Liver (tissue), 3 donors: ENCODE measurements at regions not wholly inside any gene's neighbourhood (a gene's known extent, or its start where the extent isn't known, plus 50 kb on each side); places are given as distances from the start of the nearest gene placed in this dataset.

Experiments used
- EGR1 ChIP-seq, 2 donors: IDR thresholded peaks; 2 replicates each; pipeline ENCODE4 v1.6.1; 2016 to 2018; ENCODE audit warnings: antibody characterized with exemption in 2 of 2, low read depth in 2 of 2
- NR2F2 ChIP-seq: IDR thresholded peaks from 2 replicates; pipeline ENCODE4 v1.6.1; 2016; ENCODE audit warnings: antibody characterized with exemption
- RAD21 ChIP-seq, 2 donors: IDR thresholded peaks; 2 replicates each; pipeline ENCODE4 v1.6.1; 2016; ENCODE audit warnings: antibody characterized with exemption in 2 of 2, mild to moderate bottlenecking in 2 of 2
- SP1 ChIP-seq: IDR thresholded peaks from 2 replicates; pipeline ENCODE4 v1.6.1; 2018; ENCODE audit warnings: antibody characterized with exemption, mild to moderate bottlenecking
- TAF1 ChIP-seq: conservative IDR thresholded peaks from 2 replicates; pipeline ENCODE4 v1.6.1; 2016; ENCODE audit warnings: antibody characterized with exemption, mild to moderate bottlenecking
- TF ChIP-seq, protein P1 (sequence below): fragments of 150-350 bp; IDR thresholded peaks from 2 replicates; pipeline ENCODE4 v1.5.1; 2017; ENCODE audit warnings: improper control_type of control experiment, low read depth, low read length; ENCODE audit not compliant: missing input control
- TF ChIP-seq, protein P2 (sequence below): IDR thresholded peaks from 2 replicates; pipeline ENCODE4 v1.6.1; 2016; ENCODE audit warnings: antibody characterized with exemption
- TF ChIP-seq, protein P3 (sequence below): IDR thresholded peaks from 2 replicates; pipeline ENCODE4 v1.6.1; 2016; ENCODE audit warnings: antibody characterized with exemption
- donor health status: healthy.
- donor health status: healthy.

DNA sequence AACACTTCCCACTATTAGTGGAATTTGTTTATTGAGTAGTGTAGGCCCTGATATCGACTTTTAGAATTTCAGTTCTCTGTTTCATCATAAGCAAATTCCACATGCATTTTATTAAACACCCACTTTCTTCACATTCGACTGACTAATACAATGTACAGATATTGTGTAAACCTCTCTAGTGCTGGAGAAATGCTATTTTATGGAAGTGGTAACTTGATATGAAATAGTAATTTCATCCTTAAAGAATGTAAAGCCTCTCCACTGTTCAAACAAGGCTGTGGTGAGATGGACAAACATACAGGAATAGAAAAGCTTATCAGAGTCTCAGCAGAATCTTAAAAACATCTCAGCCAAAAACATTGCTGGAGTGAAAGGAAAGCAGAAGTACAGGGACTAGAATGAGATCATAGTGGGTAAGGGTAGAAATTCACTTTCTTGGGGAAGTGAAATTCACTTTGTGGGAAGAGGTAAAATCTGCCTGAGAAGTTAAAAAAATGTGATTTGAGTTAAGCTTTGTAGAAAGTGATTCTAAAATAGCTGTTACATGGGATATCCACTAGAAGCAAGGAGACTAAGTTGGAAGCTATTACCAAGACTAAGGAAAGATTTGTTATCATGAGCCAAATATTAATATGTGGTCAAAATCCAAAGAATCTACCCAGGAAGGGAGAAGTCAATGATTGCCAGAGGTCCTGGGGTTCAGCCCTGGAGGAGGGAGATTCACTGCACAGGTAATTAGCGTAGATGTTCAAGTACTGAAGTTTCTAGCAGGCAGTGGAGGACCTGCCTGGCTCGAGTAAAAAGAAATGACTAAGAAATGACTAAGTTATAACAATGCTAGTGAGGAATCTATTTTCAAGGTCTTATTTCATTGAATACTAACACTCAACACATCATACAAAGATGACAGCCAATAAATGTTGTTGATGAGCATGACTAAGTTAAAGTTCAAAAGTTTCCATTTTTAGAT lies 398.3 kb upstream of the FAM47C start:
- TF ChIP-seq RAD21 (IDR thresholded peaks at IDR 0.05): no peak
- TF ChIP-seq, protein P1, sequence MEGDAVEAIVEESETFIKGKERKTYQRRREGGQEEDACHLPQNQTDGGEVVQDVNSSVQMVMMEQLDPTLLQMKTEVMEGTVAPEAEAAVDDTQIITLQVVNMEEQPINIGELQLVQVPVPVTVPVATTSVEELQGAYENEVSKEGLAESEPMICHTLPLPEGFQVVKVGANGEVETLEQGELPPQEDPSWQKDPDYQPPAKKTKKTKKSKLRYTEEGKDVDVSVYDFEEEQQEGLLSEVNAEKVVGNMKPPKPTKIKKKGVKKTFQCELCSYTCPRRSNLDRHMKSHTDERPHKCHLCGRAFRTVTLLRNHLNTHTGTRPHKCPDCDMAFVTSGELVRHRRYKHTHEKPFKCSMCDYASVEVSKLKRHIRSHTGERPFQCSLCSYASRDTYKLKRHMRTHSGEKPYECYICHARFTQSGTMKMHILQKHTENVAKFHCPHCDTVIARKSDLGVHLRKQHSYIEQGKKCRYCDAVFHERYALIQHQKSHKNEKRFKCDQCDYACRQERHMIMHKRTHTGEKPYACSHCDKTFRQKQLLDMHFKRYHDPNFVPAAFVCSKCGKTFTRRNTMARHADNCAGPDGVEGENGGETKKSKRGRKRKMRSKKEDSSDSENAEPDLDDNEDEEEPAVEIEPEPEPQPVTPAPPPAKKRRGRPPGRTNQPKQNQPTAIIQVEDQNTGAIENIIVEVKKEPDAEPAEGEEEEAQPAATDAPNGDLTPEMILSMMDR: no peak
- TF ChIP-seq NR2F2: no peak
- no peak for TF ChIP-seq SP1
- TF ChIP-seq, protein P2, sequence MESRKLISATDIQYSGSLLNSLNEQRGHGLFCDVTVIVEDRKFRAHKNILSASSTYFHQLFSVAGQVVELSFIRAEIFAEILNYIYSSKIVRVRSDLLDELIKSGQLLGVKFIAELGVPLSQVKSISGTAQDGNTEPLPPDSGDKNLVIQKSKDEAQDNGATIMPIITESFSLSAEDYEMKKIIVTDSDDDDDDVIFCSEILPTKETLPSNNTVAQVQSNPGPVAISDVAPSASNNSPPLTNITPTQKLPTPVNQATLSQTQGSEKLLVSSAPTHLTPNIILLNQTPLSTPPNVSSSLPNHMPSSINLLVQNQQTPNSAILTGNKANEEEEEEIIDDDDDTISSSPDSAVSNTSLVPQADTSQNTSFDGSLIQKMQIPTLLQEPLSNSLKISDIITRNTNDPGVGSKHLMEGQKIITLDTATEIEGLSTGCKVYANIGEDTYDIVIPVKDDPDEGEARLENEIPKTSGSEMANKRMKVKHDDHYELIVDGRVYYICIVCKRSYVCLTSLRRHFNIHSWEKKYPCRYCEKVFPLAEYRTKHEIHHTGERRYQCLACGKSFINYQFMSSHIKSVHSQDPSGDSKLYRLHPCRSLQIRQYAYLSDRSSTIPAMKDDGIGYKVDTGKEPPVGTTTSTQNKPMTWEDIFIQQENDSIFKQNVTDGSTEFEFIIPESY: no peak
- TF ChIP-seq TAF1: no peak
- TF ChIP-seq, protein P3, sequence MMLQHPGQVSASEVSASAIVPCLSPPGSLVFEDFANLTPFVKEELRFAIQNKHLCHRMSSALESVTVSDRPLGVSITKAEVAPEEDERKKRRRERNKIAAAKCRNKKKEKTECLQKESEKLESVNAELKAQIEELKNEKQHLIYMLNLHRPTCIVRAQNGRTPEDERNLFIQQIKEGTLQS: no peak
- TF ChIP-seq EGR1 (IDR thresholded peaks at IDR 0.05; ENCODE audit: low read depth in 2 of 2): no peak
